DOHH2 (cell line): ENCODE measurements at regions not wholly inside any gene's neighbourhood (a gene's known extent, or its start where the extent isn't known, plus 50 kb on each side); places are given as distances from the start of the nearest gene placed in this dataset.

ENCODE experiments used
- H3F3A ChIP-seq: fragments of 200-600 bp; sonication (generic), shearing (Covaris generic); 2 replicates; pipeline ENCODE4 v1.6.0; 2016; ENCODE audit warnings: antibody characterized with exemption, mild to moderate bottlenecking; ENCODE audit not compliant: control insufficient read depth, insufficient read depth
- H3K27ac ChIP-seq: fragments of 200-600 bp; sonication (generic); 2 replicates; pipeline ENCODE4 v1.5.1; 2014; ENCODE audit warnings: low read depth, mild to moderate bottlenecking, low read length, moderate library complexity
- H3K27me3 ChIP-seq: fragments of 200-600 bp; sonication (generic); 2 replicates; pipeline ENCODE4 v1.6.1; 2014; ENCODE audit warnings: mild to moderate bottlenecking, low read length, mixed read lengths; ENCODE audit not compliant: control insufficient read depth
- H3K36me3 ChIP-seq: fragments of 200-600 bp; sonication (generic); 2 replicates; pipeline ENCODE4 v1.6.1; 2014; ENCODE audit warnings: mild to moderate bottlenecking, low read length, moderate library complexity, mixed read lengths; ENCODE audit not compliant: control insufficient read depth
- H3K4me1 ChIP-seq: fragments of 200-600 bp; sonication (generic); 2 replicates; pipeline ENCODE4 v1.6.1; 2014; ENCODE audit warnings: mild to moderate bottlenecking, low read length, mixed read lengths; ENCODE audit not compliant: control insufficient read depth
- H3K4me2 ChIP-seq: fragments of 200-600 bp; sonication (generic); 2 replicates; pipeline ENCODE4 v1.6.0; 2014; ENCODE audit warnings: mild to moderate bottlenecking, low read length, moderate library complexity
- H3K4me3 ChIP-seq: fragments of 200-600 bp; sonication (generic); 2 replicates; pipeline ENCODE4 v1.5.1; 2014; ENCODE audit warnings: mild to moderate bottlenecking, low read length, mixed read lengths
- H3K79me2 ChIP-seq: fragments of 200-600 bp; sonication (generic); 2 replicates; pipeline ENCODE4 v1.6.1; 2014; ENCODE audit warnings: mild to moderate bottlenecking, low read length, mixed read lengths; ENCODE audit not compliant: control insufficient read depth
- H3K9me2 ChIP-seq: fragments of 200-600 bp; sonication (generic); replicated peaks from 2 replicates; pipeline ENCODE4 v1.6.1; 2014; ENCODE audit warnings: mild to moderate bottlenecking, low read length, mixed read lengths; ENCODE audit not compliant: control insufficient read depth
- H3K9me3 ChIP-seq: fragments of 200-600 bp; sonication (generic); 2 replicates; pipeline ENCODE4 v1.6.1; 2014; ENCODE audit warnings: antibody characterized with exemption, low read length, mixed read lengths; ENCODE audit not compliant: control insufficient read depth, insufficient read depth
- H4K20me1 ChIP-seq: fragments of 200-600 bp; sonication (generic); 2 replicates; pipeline ENCODE4 v1.6.0; 2014; ENCODE audit warnings: low read depth, mild to moderate bottlenecking, antibody characterized with exemption, low read length, moderate library complexity; ENCODE audit not compliant: control insufficient read depth, insufficient read depth
- CTCF ChIP-seq: fragments of 200-600 bp; sonication (generic); IDR thresholded peaks from one replicate; pipeline ENCODE4 v1.5.1; 2014; ENCODE audit warnings: antibody characterized with exemption, mild to moderate bottlenecking, low read depth, low read length; ENCODE audit not compliant: poor library complexity, severe bottlenecking
- EZH2phosphoT487 ChIP-seq: fragments of 200-600 bp; sonication (generic); IDR thresholded peaks from 2 replicates; pipeline ENCODE4 v1.6.1; 2017; ENCODE audit warnings: borderline replicate concordance, mild to moderate bottlenecking, antibody characterized with exemption, low read length, moderate library complexity, mixed read lengths

GRCh38 chr14:30088620-30089019 lies 161.0 kb upstream of the PRKD1 start:
- no peaks in the 10 kb centered on the region for H4K20me1 ChIP-seq
- H3K36me3 ChIP-seq: no peaks in the 10 kb centered on the region
- no peaks in the 10 kb centered on the region for H3K27me3 ChIP-seq
- no peak overlapping the region for H3K27ac ChIP-seq
- H3K9me3 ChIP-seq: peaks cover 8% of the 10 kb centered on the region; the same call in 1 of the 2 replicates
- H3K79me2 ChIP-seq: no peaks in the 10 kb centered on the region
- no peaks in the 10 kb centered on the region for H3F3A ChIP-seq
- no peak for TF ChIP-seq EZH2phosphoT487
- TF ChIP-seq CTCF: no peak
- no peak overlapping the region for H3K4me3 ChIP-seq
- no peaks in the 10 kb centered on the region for H3K9me2 ChIP-seq
- H3K4me1 ChIP-seq: no peaks in the 10 kb centered on the region
- H3K4me2 ChIP-seq: no peak overlapping the region

GRCh38 chr14:30108975-30109700 lies 181.5 kb upstream of the PRKD1 start:
- Histone ChIP-seq H3K4me2 (no peak overlapping the region), H3F3A (no peaks in the 10 kb centered on the region), H3K9me2 (no peaks in the 10 kb centered on the region), H3K4me3 (no peak overlapping the region), H4K20me1 (no peaks in the 10 kb centered on the region), H3K36me3 (no peaks in the 10 kb centered on the region), H3K79me2 (no peaks in the 10 kb centered on the region), H3K27me3 (no peaks in the 10 kb centered on the region), H3K9me3 (no peaks in the 10 kb centered on the region), H3K4me1 (no peaks in the 10 kb centered on the region), H3K27ac (no peak overlapping the region)
- TF ChIP-seq CTCF (no peak), EZH2phosphoT487 (no peak)

- Histone ChIP-seq H3F3A (no peaks in the 10 kb centered on the region), H3K9me2 (no peaks in the 10 kb centered on the region; the same call in 1 of the 2 replicates), H3K27me3 (no peaks in the 10 kb centered on the region), H3K4me3 (no peak overlapping the region), H3K27ac (no peak overlapping the region), H3K4me2 (no peak overlapping the region), H4K20me1 (no peaks in the 10 kb centered on the region), H3K36me3 (no peaks in the 10 kb centered on the region), H3K9me3 (no peaks in the 10 kb centered on the region), H3K4me1 (no peaks in the 10 kb centered on the region), H3K79me2 (no peaks in the 10 kb centered on the region)
- TF ChIP-seq CTCF (no peak), EZH2phosphoT487 (no peak)
These were observed 186.4 kb upstream of the PRKD1 start for GRCh38 chr14:30114051-30114450.
